ENCODE measurements at regions not wholly inside any gene's neighbourhood (a gene's known extent, or its start where the extent isn't known, plus 50 kb on each side); places are given as distances from the start of the nearest gene placed in this dataset.

GRCh38 chr12:125267114-125267513 lies 201.9 kb downstream of the AACS start:
- no peak for DNase-seq

DNA sequence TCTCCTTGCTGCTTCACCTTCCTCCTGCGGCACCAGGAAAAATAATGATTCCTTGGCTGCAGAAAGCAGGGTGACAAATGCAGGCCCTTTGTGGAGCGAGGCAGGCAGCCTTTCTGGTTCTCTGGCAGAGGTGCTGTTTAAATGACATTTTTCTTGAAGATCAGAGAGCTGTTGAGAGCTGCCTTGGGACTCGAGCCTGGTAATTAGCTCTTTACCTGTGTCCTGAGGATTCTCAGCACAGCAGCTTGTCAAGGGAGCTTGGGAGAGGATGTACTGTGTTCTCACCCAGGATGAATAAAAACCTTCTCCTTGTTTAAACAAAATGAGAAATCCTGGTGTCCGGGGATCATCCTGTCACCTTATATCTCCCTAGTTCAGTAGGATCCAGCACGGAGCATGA lies 204.0 kb downstream of the AACS start:
- DNase-seq: no peak

- DNase-seq: no peak
Observed at GRCh38 chr12:125271892-125272291, 206.7 kb downstream of the AACS start.

- DNase-seq: peak in 10 of 58 donors; percentile 4 to 33 (median 16)
Observed at GRCh38 chr12:125272383-125272933, 207.2 kb downstream of the AACS start.

GRCh38 chr12:125276567-125276966 lies 211.3 kb downstream of the AACS start:
- no peak for DNase-seq

- DNase-seq: no peak
Observed at GRCh38 chr12:125280482-125281377, 215.5 kb downstream of the AACS start.

DNA sequence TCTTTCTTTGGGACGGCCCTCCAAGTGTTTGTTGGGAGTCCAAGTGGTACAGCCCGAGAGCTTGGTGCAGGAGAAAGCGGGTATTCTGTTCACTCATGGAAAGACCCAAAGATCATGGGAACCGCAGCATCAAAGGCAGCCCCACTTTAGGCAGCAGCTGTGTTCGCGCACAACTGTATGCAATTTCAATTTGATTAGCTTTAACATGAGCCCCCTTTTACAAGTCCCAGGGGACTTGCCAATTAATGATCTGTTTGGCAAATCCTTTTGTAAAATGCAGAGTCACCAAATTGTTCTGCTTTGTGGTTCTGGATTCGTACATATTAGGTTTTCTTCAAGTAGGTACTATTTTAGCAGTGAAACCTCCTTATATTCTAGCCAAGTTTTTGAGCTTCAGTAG lies 217.7 kb downstream of the AACS start:
- DNase-seq: no peak

GRCh38 chr12:125283521-125283920 lies 218.3 kb downstream of the AACS start:
- no peak for DNase-seq

- no peak for DNase-seq
Observed at GRCh38 chr12:125284087-125284486, 218.9 kb downstream of the AACS start.

DNA sequence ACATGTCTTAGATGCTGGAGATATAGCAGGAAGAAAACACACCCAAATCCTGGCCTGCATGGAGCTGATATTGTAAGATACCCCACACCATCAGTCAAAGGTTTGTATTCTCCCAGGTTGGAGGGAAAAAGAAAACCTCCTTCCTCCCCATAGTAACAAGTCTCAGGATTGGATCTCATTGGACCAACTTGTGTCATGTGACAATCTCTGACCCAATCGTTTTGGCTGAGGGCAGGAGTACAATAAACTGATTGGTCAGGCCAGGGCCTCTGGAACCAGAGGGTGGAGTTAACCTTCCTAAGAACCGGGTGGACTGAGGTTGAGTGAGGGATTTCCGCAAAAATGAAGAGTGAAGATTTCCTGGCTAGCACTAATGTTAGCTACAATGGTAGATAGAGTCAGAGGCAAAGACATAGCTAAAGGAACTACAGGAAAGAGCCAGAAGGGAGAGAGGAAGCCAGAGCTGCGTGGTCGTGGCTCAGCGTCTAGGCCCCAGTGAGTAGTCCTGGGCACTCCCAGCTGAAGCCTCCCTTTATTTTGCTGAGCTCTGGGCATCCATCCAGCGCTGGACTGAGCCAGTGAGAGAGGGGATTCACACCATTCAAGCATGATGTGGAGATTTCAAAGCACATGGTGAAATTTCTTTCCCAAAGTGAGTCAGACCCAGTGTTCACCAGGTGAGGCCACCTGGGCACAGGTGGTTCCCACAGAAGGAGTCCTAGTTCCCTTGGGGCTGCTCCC lies 219.9 kb downstream of the AACS start:
- DNase-seq: peak in 7 of 58 donors; percentile 3 to 18 (median 10)

DNA sequence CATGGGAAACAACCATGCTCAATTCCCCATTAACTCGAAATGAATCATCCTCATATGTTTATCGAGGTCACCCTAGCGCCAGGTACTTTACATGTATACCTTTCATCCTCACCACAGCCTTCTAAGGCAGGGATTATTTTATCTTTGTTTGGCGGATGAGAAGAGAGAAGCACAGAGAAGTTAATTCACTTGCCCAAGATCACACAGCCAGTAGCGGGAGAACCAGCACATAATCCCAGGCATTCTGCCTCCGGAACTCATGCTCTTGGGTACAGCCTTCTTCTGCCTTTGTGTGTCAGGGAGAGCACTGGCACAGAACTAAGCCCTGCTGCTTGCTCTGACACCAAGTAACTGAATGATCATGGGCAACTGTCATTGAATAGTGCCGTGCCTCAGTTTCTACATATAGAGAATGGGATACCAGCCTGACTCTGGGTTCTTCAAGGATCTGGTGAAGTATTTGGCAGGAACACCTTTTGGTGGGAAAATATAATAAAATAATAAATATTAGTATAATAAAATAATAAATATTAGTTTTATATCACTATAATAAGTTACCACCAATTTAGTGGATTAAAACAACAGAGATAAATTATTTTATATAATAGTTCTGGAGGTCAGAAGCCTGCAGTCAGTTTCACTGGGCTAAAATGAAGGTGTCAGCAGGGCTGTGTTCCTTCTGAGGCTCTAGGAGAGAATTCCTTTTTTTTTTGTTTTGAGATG lies 220.9 kb downstream of the AACS start:
- no peak for DNase-seq

- DNase-seq: no peak
Observed at GRCh38 chr12:125287155-125287847, 222.1 kb downstream of the AACS start.

- no peak for DNase-seq
Observed at GRCh38 chr12:125288931-125289928, 224.0 kb downstream of the AACS start.

DNA sequence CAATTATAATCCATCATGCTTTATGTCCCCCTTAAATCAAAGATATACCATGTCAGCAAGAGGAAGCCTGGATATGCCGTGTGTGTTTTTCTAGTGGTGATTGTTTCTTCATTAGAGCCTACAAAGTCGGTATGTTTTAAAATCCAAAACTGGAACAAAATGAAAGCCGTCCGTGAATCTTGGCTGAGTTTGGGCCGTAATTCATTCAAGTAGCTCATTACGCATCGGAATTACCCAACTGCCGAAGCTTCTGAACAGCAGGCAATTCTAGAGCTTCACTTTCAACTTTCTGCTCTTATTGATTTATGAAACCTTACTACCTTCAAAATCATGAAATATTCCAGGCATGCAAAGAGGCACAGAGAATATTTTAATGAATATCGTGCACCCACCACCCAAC lies 224.7 kb downstream of the AACS start:
- DNase-seq: peak in 1 of 58 donors; percentile 13

- DNase-seq: no peak
Observed at GRCh38 chr12:125292700-125293099, 227.5 kb downstream of the AACS start.

GRCh38 chr12:125295550-125295949 lies 230.3 kb downstream of the AACS start:
- DNase-seq: no peak

- no peak for DNase-seq
Observed at GRCh38 chr12:125296701-125297100, 231.5 kb downstream of the AACS start.

GRCh38 chr12:125299840-125300239 lies 234.6 kb downstream of the AACS start:
- no peak for DNase-seq

DNA sequence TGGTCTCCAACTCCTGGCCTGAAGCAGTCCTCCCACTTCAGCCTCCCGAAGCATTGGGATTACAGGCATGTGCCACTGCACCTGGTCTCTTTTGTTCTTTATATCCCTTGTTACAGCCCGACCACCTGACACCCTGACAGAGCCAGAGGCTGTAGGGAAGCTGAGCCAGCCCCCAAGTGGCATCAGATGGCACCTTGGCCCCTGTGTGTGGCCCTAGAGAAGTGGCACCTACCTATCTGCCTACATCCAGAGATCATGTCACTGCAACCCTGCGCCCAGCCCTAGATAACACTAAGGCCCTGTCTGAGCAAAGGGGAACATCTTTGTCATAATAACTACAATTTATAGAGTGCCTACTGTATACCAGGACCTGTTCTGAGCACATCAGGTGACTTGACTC lies 235.0 kb downstream of the AACS start:
- DNase-seq: no peak

- DNase-seq: no peak
Observed at GRCh38 chr12:125303337-125303736, 238.1 kb downstream of the AACS start.
